ENCODE measurements at regions not wholly inside any gene's neighbourhood (a gene's known extent, or its start where the extent isn't known, plus 50 kb on each side); places are given as distances from the start of the nearest gene placed in this dataset.
"Not testable (repeated sequence)": the region's sequence is repeated elsewhere in the genome, so short reads cannot be mapped to it uniquely, and the experiment has no call there.

DNA sequence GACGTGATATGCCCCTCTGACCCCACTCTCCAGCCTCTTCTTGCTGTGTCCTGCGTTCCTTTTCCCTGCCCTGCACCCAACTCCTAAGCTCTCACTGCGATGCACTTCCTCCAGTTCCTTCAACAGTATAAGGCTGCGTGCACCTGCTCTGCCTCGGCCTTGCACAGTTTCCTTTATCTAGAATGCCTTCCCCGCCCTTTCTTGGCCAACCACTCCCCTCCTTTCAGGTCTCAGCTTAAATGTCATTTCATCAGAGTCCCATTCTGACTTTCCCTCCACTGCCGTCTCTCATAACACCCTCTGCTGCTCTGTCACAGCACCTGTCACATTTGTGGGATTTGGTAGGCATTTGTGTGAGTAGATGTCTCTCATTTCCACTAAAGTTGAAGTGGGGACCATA, 58.4 kb upstream of the NEIL3 start:
- DNase-seq: no peak

DNA sequence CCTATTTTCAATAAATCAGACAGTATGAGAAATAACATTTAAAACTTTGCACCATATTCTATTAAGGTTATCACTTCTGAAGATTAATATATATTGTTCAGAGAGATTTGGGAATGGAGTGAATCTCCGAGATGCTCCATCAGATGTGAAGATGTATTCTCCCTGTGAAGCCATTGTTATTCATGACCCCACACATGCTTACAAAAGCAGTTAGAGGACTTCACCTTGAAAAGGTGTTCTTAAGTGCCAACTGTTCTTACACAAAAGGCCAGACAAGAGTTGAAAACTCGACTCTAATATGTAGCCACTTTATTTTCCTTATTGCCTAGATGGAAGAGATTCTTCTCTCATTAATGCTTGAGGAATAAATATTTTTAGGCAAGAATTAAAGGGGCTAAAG, 54.3 kb upstream of the NEIL3 start:
- DNase-seq: no peak

DNA sequence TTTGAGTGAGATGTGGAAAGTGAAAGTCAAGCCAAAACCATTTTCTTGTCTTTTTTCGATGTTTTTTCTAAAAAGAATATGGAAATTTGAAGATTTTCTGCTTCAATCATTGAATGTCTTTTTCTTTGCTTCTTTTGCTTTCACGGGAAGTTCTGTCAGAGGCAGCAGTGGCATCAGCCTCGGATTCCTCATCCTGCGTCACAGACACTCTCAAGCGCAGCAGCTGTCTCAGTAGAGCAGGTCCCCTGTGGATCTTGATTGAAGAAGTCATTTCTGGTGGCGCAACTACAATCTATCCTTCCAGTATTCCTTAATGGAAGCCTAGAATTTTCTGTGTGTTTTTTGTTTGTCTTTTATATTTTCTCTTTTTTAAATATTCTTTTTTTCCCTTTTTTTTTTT, 52.7 kb upstream of the NEIL3 start:
- no peak for DNase-seq

DNA sequence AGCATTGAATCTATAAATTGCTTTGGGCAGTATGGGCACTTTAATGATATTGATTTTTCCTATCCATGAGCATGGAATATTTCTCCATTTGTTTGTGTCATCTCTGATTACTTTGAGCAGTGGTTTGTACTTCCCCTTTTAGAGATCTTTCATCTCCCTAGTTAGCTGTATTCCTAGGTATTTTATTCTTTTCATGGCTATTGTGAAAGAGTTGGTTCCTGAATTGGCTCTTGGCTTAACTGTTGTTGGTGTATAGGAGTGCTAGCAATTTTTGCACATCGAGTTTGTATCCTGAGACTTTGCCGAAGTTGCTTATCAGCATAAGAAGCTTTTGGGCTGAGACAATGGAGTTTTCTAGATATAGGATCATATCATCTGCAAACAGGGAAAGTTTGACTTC, 50.2 kb upstream of the NEIL3 start:
- not testable (repeated sequence) for DNase-seq
